BE2C (cell line): ENCODE measurements at regions not wholly inside any gene's neighbourhood (a gene's known extent, or its start where the extent isn't known, plus 50 kb on each side); places are given as distances from the start of the nearest gene placed in this dataset.

Experiments
- DNase-seq: peaks from one replicate; pipeline ENCODE4 v3.0.0-alpha.2; 2020
- H3K27me3 ChIP-seq: fragments of 250-450 bp; sonication (Bioruptor Pico); 2 replicates; pipeline ENCODE4 v1.5.1; 2020; ENCODE audit warnings: mild to moderate bottlenecking
- H3K36me3 ChIP-seq: fragments of 250-450 bp; sonication (Bioruptor Pico); 2 replicates; pipeline ENCODE4 v1.5.1; 2020; ENCODE audit warnings: mild to moderate bottlenecking
- H3K4me1 ChIP-seq: fragments of 250-450 bp; sonication (Bioruptor Pico); 2 replicates; pipeline ENCODE4 v1.5.1; 2020
- H3K4me3 ChIP-seq: 2 replicates; pipeline ENCODE4 v1.5.1; 2011; ENCODE audit warnings: low read depth, low read length
- H3K9me3 ChIP-seq: fragments of 250-450 bp; sonication (Bioruptor Pico); 2 replicates; pipeline ENCODE4 v1.5.1; 2020
- CTCF ChIP-seq: IDR thresholded peaks from 2 replicates; pipeline ENCODE4 v1.5.1; 2012; ENCODE audit warnings: mild to moderate bottlenecking, low read depth, low read length

GRCh38 chr9:107647141-107647540 is 157.6 kb upstream of the KLF4 start:
- H3K36me3 ChIP-seq: no peaks in the 10 kb centered on the region
- DNase-seq: no peak
- no peak for TF ChIP-seq CTCF
- no peaks in the 10 kb centered on the region for H3K9me3 ChIP-seq
- H3K27me3 ChIP-seq: no peaks in the 10 kb centered on the region
- H3K4me1 ChIP-seq: no peaks in the 10 kb centered on the region
- no peak overlapping the region for H3K4me3 ChIP-seq

- no peaks in the 10 kb centered on the region for H3K9me3 ChIP-seq
- no peak for TF ChIP-seq CTCF
- H3K36me3 ChIP-seq: no peaks in the 10 kb centered on the region
- H3K27me3 ChIP-seq: no peaks in the 10 kb centered on the region
- DNase-seq: no peak
- H3K4me3 ChIP-seq: no peak overlapping the region
- no peaks in the 10 kb centered on the region for H3K4me1 ChIP-seq
Measured at GRCh38 chr9:107645464-107645833, 155.9 kb upstream of the KLF4 start.

- Histone ChIP-seq H3K9me3 (no peaks in the 10 kb centered on the region), H3K27me3 (no peaks in the 10 kb centered on the region), H3K4me3 (no peak overlapping the region), H3K36me3 (no peaks in the 10 kb centered on the region), H3K4me1 (no peaks in the 10 kb centered on the region)
- no peak for TF ChIP-seq CTCF
- no peak for DNase-seq
Measured at GRCh38 chr9:107644733-107645463, 155.3 kb upstream of the KLF4 start.

GRCh38 chr9:107639426-107639825 is 149.9 kb upstream of the KLF4 start:
- no peak overlapping the region for H3K4me3 ChIP-seq
- H3K27me3 ChIP-seq: no peaks in the 10 kb centered on the region
- no peaks in the 10 kb centered on the region for H3K4me1 ChIP-seq
- DNase-seq: no peak
- no peaks in the 10 kb centered on the region for H3K36me3 ChIP-seq
- no peaks in the 10 kb centered on the region for H3K9me3 ChIP-seq
- no peak for TF ChIP-seq CTCF

- Histone ChIP-seq H3K9me3 (no peaks in the 10 kb centered on the region), H3K36me3 (no peaks in the 10 kb centered on the region), H3K4me1 (no peaks in the 10 kb centered on the region), H3K27me3 (no peaks in the 10 kb centered on the region), H3K4me3 (peak overlapping the region; percentile 71)
- DNase-seq: no peak
- no peak for TF ChIP-seq CTCF
Measured at GRCh38 chr9:107638521-107639310, 149.1 kb upstream of the KLF4 start.
